GM21717 (cell line): ENCODE measurements at regions not wholly inside any gene's neighbourhood (a gene's known extent, or its start where the extent isn't known, plus 50 kb on each side); places are given as distances from the start of the nearest gene placed in this dataset.

Experiments used
- ATAC-seq: cut with Tn5 transposase; IDR thresholded peaks from one replicate; pipeline ENCODE4 v1.9.1; 2021; ENCODE audit warnings: mild to moderate bottlenecking, moderate library complexity; ENCODE audit not compliant: unreplicated experiment

- no peak for ATAC-seq
These were observed 68.7 kb upstream of the ARHGEF3 start for GRCh38 chr3:56870436-56870835.

- no peak for ATAC-seq
These were observed 67.6 kb upstream of the ARHGEF3 start for GRCh38 chr3:56869157-56869889.

GRCh38 chr3:56868706-56869105 is 67.0 kb upstream of the ARHGEF3 start:
- no peak for ATAC-seq

- ATAC-seq = no peak
These were observed 65.9 kb upstream of the ARHGEF3 start for GRCh38 chr3:56867671-56868070.

- ATAC-seq = no peak
These were observed 63.3 kb upstream of the ARHGEF3 start for GRCh38 chr3:56864918-56865524.

GRCh38 chr3:56864090-56864489 is 62.3 kb upstream of the ARHGEF3 start:
- ATAC-seq = no peak

- ATAC-seq = no peak
These were observed 60.8 kb upstream of the ARHGEF3 start for GRCh38 chr3:56862352-56863062.

GRCh38 chr3:56861511-56861910 is 59.8 kb upstream of the ARHGEF3 start:
- ATAC-seq = no peak

GRCh38 chr3:56860939-56861338 is 59.2 kb upstream of the ARHGEF3 start:
- ATAC-seq = no peak

GRCh38 chr3:56860351-56860750 is 58.6 kb upstream of the ARHGEF3 start:
- no peak for ATAC-seq

- ATAC-seq = no peak
These were observed 56.6 kb upstream of the ARHGEF3 start for GRCh38 chr3:56858331-56858730.

GRCh38 chr3:56857178-56857577 is 55.4 kb upstream of the ARHGEF3 start:
- no peak for ATAC-seq

GRCh38 chr3:56856752-56857151 is 55.0 kb upstream of the ARHGEF3 start:
- no peak for ATAC-seq

GRCh38 chr3:56855856-56856512 is 54.2 kb upstream of the ARHGEF3 start:
- no peak for ATAC-seq

- no peak for ATAC-seq
These were observed 53.3 kb upstream of the ARHGEF3 start for GRCh38 chr3:56854856-56855611.

- no peak for ATAC-seq
These were observed 50.5 kb upstream of the ARHGEF3 start for GRCh38 chr3:56851966-56852884.
